ENCODE measurements at regions not wholly inside any gene's neighbourhood (a gene's known extent, or its start where the extent isn't known, plus 50 kb on each side); places are given as distances from the start of the nearest gene placed in this dataset.

DNA sequence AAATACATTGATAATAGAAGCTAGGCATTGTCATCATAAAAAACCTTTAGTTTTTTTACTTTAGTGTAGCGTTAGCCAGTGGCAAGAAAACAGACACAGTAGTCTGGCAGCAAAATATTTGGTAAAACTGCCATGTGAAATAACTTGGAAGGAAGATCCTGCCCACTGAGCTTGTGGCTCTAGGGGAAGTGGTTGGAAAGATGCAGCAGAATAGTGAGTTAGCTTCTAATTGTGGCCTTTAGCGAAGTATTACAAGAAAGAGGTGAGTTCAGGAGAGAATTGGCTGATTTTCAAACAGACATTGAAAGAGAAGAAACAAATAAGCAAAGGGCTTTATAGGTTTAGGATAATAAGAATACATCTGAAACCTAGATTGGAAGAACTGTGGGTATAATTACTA, 1887.8 kb upstream of the CELF4 start:
- H2BK5ac ChIP-seq (ENCODE audit: low read depth, low read length): no peak overlapping the region
- H4K8ac ChIP-seq (ENCODE audit: extremely low read depth, insufficient read depth, low read length): no peak overlapping the region
- no peak overlapping the region for H2BK120ac ChIP-seq (replicated peaks; ENCODE audit: low read depth, low read length)
- H3K4me3 ChIP-seq (ENCODE audit: extremely low read depth in 1 of 4, insufficient read depth in 2 of 4, low read depth in 3 of 4, low read length in 4 of 4): no peak overlapping the region
- H3K79me2 ChIP-seq (ENCODE audit: control insufficient read depth in 1 of 2, insufficient read depth in 2 of 2, low read length in 2 of 2): no peaks in the 10 kb centered on the region
- no peak overlapping the region for H4K5ac ChIP-seq (ENCODE audit: insufficient read length, low read depth, low read length)
- H3K27me3 ChIP-seq (replicated peaks in 1 of 4; ENCODE audit: control insufficient read depth in 3 of 4, extremely low read depth in 1 of 4, insufficient read depth in 3 of 4, low read length in 3 of 4): no peaks in the 10 kb centered on the region
- H2BK12ac ChIP-seq (ENCODE audit: low read depth, low read length): no peak overlapping the region
- H4K91ac ChIP-seq (replicated peaks; ENCODE audit: insufficient read length, low read length): no peak overlapping the region
- H3K9me3 ChIP-seq (ENCODE audit: insufficient read depth in 2 of 2, low read depth in 1 of 2, low read length in 1 of 2): no peaks in the 10 kb centered on the region
- H3K14ac ChIP-seq (ENCODE audit: insufficient read length): no peak overlapping the region
- no peak overlapping the region for H2BK15ac ChIP-seq (ENCODE audit: low read length)
- H2AK5ac ChIP-seq (ENCODE audit: low read depth, low read length): no peak overlapping the region
- DNase-seq (ENCODE audit: low read depth in 1 of 2, low spot score in 2 of 2) (no peak), FAIRE-seq (no peak)
- no peak overlapping the region for H3K23ac ChIP-seq (ENCODE audit: insufficient read length)
- ChIA-PET POLR2A (ENCODE audit: partially characterized antibody) (no interaction called here), CTCF (ENCODE audit: partially characterized antibody) (no interaction called here)
- no peaks in the 10 kb centered on the region for H3K23me2 ChIP-seq (ENCODE audit: low read depth, low read length)
- no peak overlapping the region for H3K56ac ChIP-seq (replicated peaks; ENCODE audit: insufficient read length, low read depth, low read length)
- no peak overlapping the region for H3K9ac ChIP-seq (replicated peaks in 1 of 4; ENCODE audit: extremely low read depth in 1 of 4, low read depth in 3 of 4, low read length in 3 of 4)
- H3K27ac ChIP-seq (ENCODE audit: low read depth, low read length): no peak overlapping the region
- H3K36me3 ChIP-seq (ENCODE audit: control insufficient read depth in 2 of 4, insufficient read depth in 4 of 4, low read length in 3 of 4): no peaks in the 10 kb centered on the region
- H2BK20ac ChIP-seq (ENCODE audit: low read length): no peak overlapping the region
- no peak overlapping the region for H3K4me2 ChIP-seq (ENCODE audit: insufficient read depth in 1 of 2, low read depth in 2 of 2, low read length in 2 of 2)
- no peak overlapping the region for H2AFZ ChIP-seq (ENCODE audit: low read length)
- no peak overlapping the region for H3K18ac ChIP-seq (ENCODE audit: extremely low read depth, low read length)
- no peaks in the 10 kb centered on the region for H3K4me1 ChIP-seq (replicated peaks in 1 of 4; ENCODE audit: control insufficient read depth in 3 of 4, insufficient read depth in 4 of 4, low read length in 3 of 4)
- H3K4ac ChIP-seq (replicated peaks; ENCODE audit: insufficient read length, low read depth, low read length): no peak overlapping the region
- no peaks in the 10 kb centered on the region for H3K79me1 ChIP-seq (ENCODE audit: low read depth, low read length)
- WGBS, 2 experiments (ENCODE audit: extremely low coverage in 1 of 2, insufficient coverage in 1 of 2, insufficient read length in 1 of 2, insufficient replicate concordance in 2 of 2, low coverage in 1 of 2, low lambda C conversion rate in 2 of 2, missing lambda C conversion rate in 1 of 2): 94% methylated on average over 2 of the region's 2 CpGs; no CpG with 5 or more reads in 1 of the 2 experiments
- no peaks in the 10 kb centered on the region for H4K20me1 ChIP-seq (replicated peaks in 1 of 2; ENCODE audit: control insufficient read depth in 1 of 2, insufficient read depth in 2 of 2, low read length in 2 of 2)
- TF ChIP-seq TEAD4 (IDR thresholded peaks at IDR 0.05; ENCODE audit: low read depth, low read length): no peak
- TF ChIP-seq POLR2A (IDR thresholded peaks at IDR 0.05; ENCODE audit: control extremely low read depth in 1 of 2, low read depth in 2 of 2, low read length in 2 of 2): no peak
- TF ChIP-seq TCF12 (IDR thresholded peaks at IDR 0.05; ENCODE audit: low read depth, low read length): no peak
- TF ChIP-seq CHD2 (IDR thresholded peaks at IDR 0.05; ENCODE audit: low read length): no peak
- TF ChIP-seq SIN3A (conservative IDR thresholded peaks at IDR 0.05 in 1 of 2, IDR thresholded peaks at IDR 0.05 in 1 of 2; ENCODE audit: low read depth in 1 of 2, low read length in 2 of 2): no peak
- no peak for TF ChIP-seq ZNF274 (IDR thresholded peaks at IDR 0.05; ENCODE audit: borderline replicate concordance, extremely low read depth, low read length)
- no peak for TF ChIP-seq KDM1A (IDR thresholded peaks at IDR 0.05; ENCODE audit: borderline replicate concordance, low read length)
- no peak for TF ChIP-seq NANOG (IDR thresholded peaks at IDR 0.05; ENCODE audit: insufficient read depth, low read depth, low read length, poor library complexity, severe bottlenecking)
- TF ChIP-seq, protein P1, sequence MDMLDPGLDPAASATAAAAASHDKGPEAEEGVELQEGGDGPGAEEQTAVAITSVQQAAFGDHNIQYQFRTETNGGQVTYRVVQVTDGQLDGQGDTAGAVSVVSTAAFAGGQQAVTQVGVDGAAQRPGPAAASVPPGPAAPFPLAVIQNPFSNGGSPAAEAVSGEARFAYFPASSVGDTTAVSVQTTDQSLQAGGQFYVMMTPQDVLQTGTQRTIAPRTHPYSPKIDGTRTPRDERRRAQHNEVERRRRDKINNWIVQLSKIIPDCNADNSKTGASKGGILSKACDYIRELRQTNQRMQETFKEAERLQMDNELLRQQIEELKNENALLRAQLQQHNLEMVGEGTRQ (IDR thresholded peaks at IDR 0.05; ENCODE audit: low read length): no peak
- TF ChIP-seq HDAC6 (IDR thresholded peaks at IDR 0.05; ENCODE audit: low read depth, low read length): no peak
- TF ChIP-seq CHD1 (IDR thresholded peaks at IDR 0.05; ENCODE audit: low read depth, low read length): no peak
- no peak for TF ChIP-seq BCL11A (IDR thresholded peaks at IDR 0.05; ENCODE audit: low read depth in 2 of 2, low read length in 2 of 2)
- TF ChIP-seq, protein P2, sequence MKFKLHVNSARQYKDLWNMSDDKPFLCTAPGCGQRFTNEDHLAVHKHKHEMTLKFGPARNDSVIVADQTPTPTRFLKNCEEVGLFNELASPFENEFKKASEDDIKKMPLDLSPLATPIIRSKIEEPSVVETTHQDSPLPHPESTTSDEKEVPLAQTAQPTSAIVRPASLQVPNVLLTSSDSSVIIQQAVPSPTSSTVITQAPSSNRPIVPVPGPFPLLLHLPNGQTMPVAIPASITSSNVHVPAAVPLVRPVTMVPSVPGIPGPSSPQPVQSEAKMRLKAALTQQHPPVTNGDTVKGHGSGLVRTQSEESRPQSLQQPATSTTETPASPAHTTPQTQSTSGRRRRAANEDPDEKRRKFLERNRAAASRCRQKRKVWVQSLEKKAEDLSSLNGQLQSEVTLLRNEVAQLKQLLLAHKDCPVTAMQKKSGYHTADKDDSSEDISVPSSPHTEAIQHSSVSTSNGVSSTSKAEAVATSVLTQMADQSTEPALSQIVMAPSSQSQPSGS (IDR thresholded peaks at IDR 0.05; ENCODE audit: low read length): no peak

Data from H1 (cell line).